Spleen (tissue), 11 donors: ENCODE measurements at regions not wholly inside any gene's neighbourhood (a gene's known extent, or its start where the extent isn't known, plus 50 kb on each side); places are given as distances from the start of the nearest gene placed in this dataset.

Source experiments
- DNase-seq: peaks from one replicate; pipeline ENCODE4 v3.0.0-alpha.2; 2020
- H3K27ac ChIP-seq, 8 donors: fragments of 200-600 bp; sonication (generic) in 7 of 8; 1 replicate in 4 of 8; 2 replicates in 4 of 8; pipeline versions ENCODE4 v1.5.0 to v1.8.0; 2016 to 2021; ENCODE audit warnings: inconsistent platforms in 4 of 8, mild to moderate bottlenecking in 4 of 8, moderate library complexity in 1 of 8
- H3K27me3 ChIP-seq, 7 donors: fragments of 200-600 bp; sonication (generic) in 6 of 7; replicated peaks in 1 of 7; 1 replicate in 4 of 7; 2 replicates in 3 of 7; pipeline versions ENCODE4 v1.5.0 to v1.8.0; 2016 to 2021; ENCODE audit warnings: inconsistent platforms in 3 of 7, mild to moderate bottlenecking in 1 of 7
- H3K36me3 ChIP-seq, 6 donors: fragments of 200-600 bp; sonication (generic) in 5 of 6; 1 replicate in 4 of 6; 2 replicates in 2 of 6; pipeline versions ENCODE4 v1.5.0 to v1.8.0; 2016 to 2021; ENCODE audit warnings: inconsistent platforms in 2 of 6
- H3K4me1 ChIP-seq, 6 donors: fragments of 200-600 bp; sonication (generic) in 5 of 6; 1 replicate in 3 of 6; 2 replicates in 3 of 6; pipeline versions ENCODE4 v1.5.0 to v1.8.0; 2016 to 2021; ENCODE audit warnings: inconsistent platforms in 3 of 6
- H3K4me3 ChIP-seq, 8 donors: fragments of 200-600 bp; sonication (generic) in 7 of 8; 1 replicate in 4 of 8; 2 replicates in 4 of 8; pipeline versions ENCODE4 v1.5.0 to v1.8.0; 2016 to 2021; ENCODE audit warnings: inconsistent platforms in 4 of 8, mild to moderate bottlenecking in 4 of 8, moderate library complexity in 2 of 8
- H3K9me3 ChIP-seq, 8 donors: fragments of 200-600 bp; sonication (generic) in 7 of 8; 1 replicate in 4 of 8; 2 replicates in 4 of 8; pipeline versions ENCODE4 v1.5.0 to v1.8.0; 2016 to 2021; ENCODE audit warnings: inconsistent platforms in 4 of 8
- CTCF ChIP-seq, 11 experiments: fragments of 200-600 bp in 7 of 11; fragments of 450-650 bp in 4 of 11; sonication (generic) in 4 of 11; IDR thresholded peaks in 8 of 11; conservative IDR thresholded peaks in 3 of 11; 1 replicate in 7 of 11; 2 replicates in 4 of 11; pipeline versions ENCODE4 v1.4.0 to v1.8.0; 2016 to 2021; ENCODE audit warnings: antibody characterized with exemption in 11 of 11, inconsistent platforms in 4 of 11, mild to moderate bottlenecking in 1 of 11
- POLR2A ChIP-seq, 3 donors: fragments of 450-650 bp; IDR thresholded peaks; one replicate each; pipeline ENCODE4 v1.5.1; 2017; ENCODE audit warnings: antibody characterized with exemption in 3 of 3, mild to moderate bottlenecking in 1 of 3
- POLR2AphosphoS5 ChIP-seq, 3 donors: sonication (generic); formaldehyde crosslinking; IDR thresholded peaks; one replicate each; pipeline ENCODE4 v1.5.1; 2017; ENCODE audit warnings: antibody characterized with exemption in 3 of 3
- WGBS, 5 donors: extraction: QIAGEN DNeasy Blood & Tissue Kit in 3 of 5; methylation state at CpG; one replicate each; pipeline versions ENCODE4 v1.1.5 to v1.1.7; 2013 to 2018; 5-methylcytosine and 5-hydroxymethylcytosine counted together
- intact Hi-C: fragments of 100-400 bp; cut with DNase I; formaldehyde crosslinking; loops from one replicate; pipeline ENCODE4 v1.15.0; 2023; ENCODE audit warnings: low total_unique reads
- donor health status: healthy with polysubstance abuse.
- donor health status: DM: no; HTN: no; CAD: no; lungs with moderate emphysema.
- donor health status: DM: no; HTN: no; CAD: no.
- donor health status: Bipolar disorder and iron deficiency.
- donor health status: healthy.
- donor health status: DM: no; HTN: no; CAD: no.
- donor health status: DM: yes; HTN: yes; CAD: no.

DNA sequence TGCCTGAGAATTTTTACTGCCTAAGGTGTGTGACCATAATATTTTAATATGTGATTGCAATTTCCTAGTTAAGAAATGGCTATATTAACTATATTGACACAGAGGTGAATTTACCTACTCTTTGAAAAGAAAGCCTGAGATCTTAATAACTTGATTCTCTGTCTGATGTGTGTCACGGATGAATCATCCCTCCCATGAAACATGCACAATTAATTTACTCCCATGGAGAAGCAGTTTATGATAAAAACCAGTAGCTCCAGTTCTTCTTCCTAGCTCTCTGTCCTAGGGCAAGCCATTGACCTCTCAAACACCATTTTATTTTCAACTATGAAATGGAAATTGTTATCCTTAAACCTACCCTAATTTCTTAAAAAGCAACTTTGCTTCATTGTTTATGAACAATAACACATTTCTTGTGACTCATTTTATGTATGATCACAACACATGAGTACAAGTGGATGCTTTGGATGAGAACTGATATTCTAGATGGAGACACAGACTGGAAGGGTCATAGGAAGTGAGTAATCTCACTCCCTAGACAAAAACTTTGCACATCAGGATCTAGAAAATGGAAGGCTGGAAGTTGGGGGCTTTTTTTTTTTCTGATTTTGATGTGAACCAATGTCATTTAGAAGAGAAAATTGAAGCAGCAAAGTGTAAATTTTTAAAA lies 438.3 kb downstream of the GPAT3 start:
- H3K27me3 ChIP-seq: no peaks in the 10 kb centered on the region
- H3K27ac ChIP-seq: no peak overlapping the region
- intact Hi-C loops: no loop called here
- WGBS, 5 donors: 68 to 96% (median 83%) methylated on average over 1 of the region's 1 CpG
- no peaks in the 10 kb centered on the region for H3K9me3 ChIP-seq
- H3K4me3 ChIP-seq: no peak overlapping the region
- H3K36me3 ChIP-seq: no peaks in the 10 kb centered on the region
- DNase-seq: no peak
- no peak for TF ChIP-seq POLR2AphosphoS5 (IDR thresholded peaks at IDR 0.05)
- no peak for TF ChIP-seq CTCF (IDR thresholded peaks at IDR 0.05 in 8 of 11, conservative IDR thresholded peaks at IDR 0.05 in 3 of 11)
- no peak for TF ChIP-seq POLR2A (IDR thresholded peaks at IDR 0.05)
- no peaks in the 10 kb centered on the region for H3K4me1 ChIP-seq

GRCh38 chr4:83964996-83965541 lies 429.2 kb downstream of the GPAT3 start:
- H3K27me3 ChIP-seq: no peaks in the 10 kb centered on the region
- 65 to 85% (median 80%) methylated on average over 3 of the region's 3 CpGs for WGBS, 5 donors
- H3K4me3 ChIP-seq: no peak overlapping the region
- intact Hi-C loops: no loop called here
- TF ChIP-seq POLR2AphosphoS5 (IDR thresholded peaks at IDR 0.05) (no peak), POLR2A (IDR thresholded peaks at IDR 0.05) (no peak), CTCF (IDR thresholded peaks at IDR 0.05 in 8 of 11, conservative IDR thresholded peaks at IDR 0.05 in 3 of 11) (no peak)
- peaks cover 0 to 19% (median 14%) of the 10 kb centered on the region in 8 donors for H3K9me3 ChIP-seq
- H3K36me3 ChIP-seq: no peaks in the 10 kb centered on the region
- H3K4me1 ChIP-seq: no peaks in the 10 kb centered on the region
- no peak overlapping the region for H3K27ac ChIP-seq
- no peak for DNase-seq

DNA sequence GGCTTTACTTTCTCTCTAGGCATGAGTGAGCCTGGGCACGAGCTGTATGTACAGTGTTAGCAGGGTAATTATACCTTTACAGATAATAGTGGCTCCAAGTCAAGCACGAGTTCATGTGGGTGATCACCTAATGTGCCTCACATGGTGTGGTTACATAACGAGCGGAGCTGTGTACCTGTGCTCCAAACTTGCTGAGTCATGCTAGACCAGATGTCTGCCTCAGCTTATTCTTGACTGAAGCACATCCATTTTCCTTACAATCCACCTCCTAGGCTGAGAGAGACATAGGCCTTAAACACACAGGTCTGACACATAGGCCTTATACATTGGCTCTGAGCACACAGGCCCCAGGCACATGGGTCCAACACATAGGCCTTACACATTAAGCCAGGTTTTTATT lies 426.6 kb downstream of the GPAT3 start:
- Histone ChIP-seq H3K4me3 (no peak overlapping the region), H3K9me3 (peaks cover 0 to 25% (median 14%) of the 10 kb centered on the region in 8 donors), H3K27ac (no peak overlapping the region), H3K36me3 (no peaks in the 10 kb centered on the region), H3K4me1 (no peaks in the 10 kb centered on the region), H3K27me3 (no peaks in the 10 kb centered on the region)
- intact Hi-C loops: no loop called here
- WGBS, 5 donors: 73 to 86% (median 83%) methylated on average over 4 of the region's 4 CpGs
- TF ChIP-seq CTCF (IDR thresholded peaks at IDR 0.05 in 8 of 11, conservative IDR thresholded peaks at IDR 0.05 in 3 of 11): no peak
- no peak for TF ChIP-seq POLR2AphosphoS5 (IDR thresholded peaks at IDR 0.05)
- TF ChIP-seq POLR2A (IDR thresholded peaks at IDR 0.05): no peak
- DNase-seq: no peak

- H3K27me3 ChIP-seq: no peaks in the 10 kb centered on the region
- H3K4me3 ChIP-seq: no peak overlapping the region
- intact Hi-C loops: no loop called here
- H3K36me3 ChIP-seq: no peaks in the 10 kb centered on the region
- H3K4me1 ChIP-seq: no peaks in the 10 kb centered on the region
- no peak overlapping the region for H3K27ac ChIP-seq
- TF ChIP-seq POLR2A (IDR thresholded peaks at IDR 0.05): no peak
- TF ChIP-seq POLR2AphosphoS5 (IDR thresholded peaks at IDR 0.05): no peak
- no peak for TF ChIP-seq CTCF (IDR thresholded peaks at IDR 0.05 in 8 of 11, conservative IDR thresholded peaks at IDR 0.05 in 3 of 11)
- WGBS, 5 donors: 41 to 61% (median 48%) methylated on average over 3 of the region's 3 CpGs
- H3K9me3 ChIP-seq: peaks cover 0 to 25% (median 14%) of the 10 kb centered on the region in 8 donors
- DNase-seq: no peak
Observed at GRCh38 chr4:83961575-83961974, 425.7 kb downstream of the GPAT3 start.
